ENCODE measurements at regions not wholly inside any gene's neighbourhood (a gene's known extent, or its start where the extent isn't known, plus 50 kb on each side); places are given as distances from the start of the nearest gene placed in this dataset.

DNA sequence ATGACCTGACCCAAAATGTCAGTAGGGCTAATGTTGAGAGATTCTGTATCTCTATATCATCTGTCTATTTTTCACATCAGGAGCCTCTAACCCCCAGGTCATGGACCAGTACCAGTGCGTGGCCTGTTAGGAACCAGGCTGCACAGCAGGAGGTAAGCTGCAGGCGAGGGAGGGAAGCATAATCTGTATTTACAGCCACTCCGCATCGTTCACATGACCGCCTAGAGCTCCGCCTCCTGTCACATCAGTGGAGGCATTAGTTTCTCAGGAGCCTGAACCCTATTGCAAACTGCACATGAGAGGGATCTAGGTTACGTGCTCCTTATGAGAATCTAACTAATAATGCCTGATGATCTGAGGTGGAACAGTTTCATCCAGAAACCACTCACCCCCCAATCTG is 180.6 kb downstream of the RDH14 start:
- H4K5ac ChIP-seq (ENCODE audit: insufficient read length, low read depth, low read length), result no peak overlapping the region
- H2BK12ac ChIP-seq (ENCODE audit: low read depth, low read length), result no peak overlapping the region
- FAIRE-seq (no peak), DNase-seq (ENCODE audit: low read depth in 1 of 2, low spot score in 2 of 2) (no peak)
- no peak overlapping the region for H3K4ac ChIP-seq (replicated peaks; ENCODE audit: insufficient read length, low read depth, low read length)
- no peaks in the 10 kb centered on the region for H3K23me2 ChIP-seq (ENCODE audit: low read depth, low read length)
- no peak overlapping the region for H4K8ac ChIP-seq (ENCODE audit: extremely low read depth, insufficient read depth, low read length)
- H3K4me2 ChIP-seq (ENCODE audit: insufficient read depth in 1 of 2, low read depth in 2 of 2, low read length in 2 of 2), result no peak overlapping the region
- H3K56ac ChIP-seq (replicated peaks; ENCODE audit: insufficient read length, low read depth, low read length), result no peak overlapping the region
- no peaks in the 10 kb centered on the region for H3K27me3 ChIP-seq (replicated peaks in 1 of 4; ENCODE audit: control insufficient read depth in 3 of 4, extremely low read depth in 1 of 4, insufficient read depth in 3 of 4, low read length in 3 of 4)
- no peak overlapping the region for H2BK15ac ChIP-seq (ENCODE audit: low read length)
- ChIA-PET CTCF (ENCODE audit: partially characterized antibody) (interaction anchor here (0.6 to 3.6 kb wide), 11 partner anchors 8 to 529 kb away, joined by 3 to 29 read pairs (median 4); no protein-coding TSS in a partner anchor), POLR2A (ENCODE audit: partially characterized antibody) (no interaction called here)
- no peaks in the 10 kb centered on the region for H3K4me1 ChIP-seq (replicated peaks in 1 of 4; ENCODE audit: control insufficient read depth in 3 of 4, insufficient read depth in 4 of 4, low read length in 3 of 4)
- H3K23ac ChIP-seq (ENCODE audit: insufficient read length), result no peak overlapping the region
- no peaks in the 10 kb centered on the region for H4K20me1 ChIP-seq (replicated peaks in 1 of 2; ENCODE audit: control insufficient read depth in 1 of 2, insufficient read depth in 2 of 2, low read length in 2 of 2)
- no peak overlapping the region for H3K27ac ChIP-seq (ENCODE audit: low read depth, low read length)
- H2AFZ ChIP-seq (ENCODE audit: low read length), result no peak overlapping the region
- no peak overlapping the region for H2BK20ac ChIP-seq (ENCODE audit: low read length)
- H3K9me3 ChIP-seq (ENCODE audit: insufficient read depth in 2 of 2, low read depth in 1 of 2, low read length in 1 of 2), result no peaks in the 10 kb centered on the region
- whole genome bisulfite sequencing, 2 experiments (ENCODE audit: extremely low coverage in 1 of 2, insufficient coverage in 1 of 2, insufficient read length in 1 of 2, insufficient replicate concordance in 2 of 2, low coverage in 1 of 2, low lambda C conversion rate in 2 of 2, missing lambda C conversion rate in 1 of 2), result 83% methylated on average over 7 of the region's 7 CpGs; no CpG with 5 or more reads in 1 of the 2 experiments
- H3K9ac ChIP-seq (replicated peaks in 1 of 4; ENCODE audit: extremely low read depth in 1 of 4, low read depth in 3 of 4, low read length in 3 of 4), result no peak overlapping the region
- no peak overlapping the region for H2BK5ac ChIP-seq (ENCODE audit: low read depth, low read length)
- no peaks in the 10 kb centered on the region for H3K36me3 ChIP-seq (ENCODE audit: control insufficient read depth in 2 of 4, insufficient read depth in 4 of 4, low read length in 3 of 4)
- H4K91ac ChIP-seq (replicated peaks; ENCODE audit: insufficient read length, low read length), result no peak overlapping the region
- no peak overlapping the region for H2AK5ac ChIP-seq (ENCODE audit: low read depth, low read length)
- H3K79me1 ChIP-seq (ENCODE audit: low read depth, low read length), result no peaks in the 10 kb centered on the region
- no peak overlapping the region for H3K14ac ChIP-seq (ENCODE audit: insufficient read length)
- H3K79me2 ChIP-seq (ENCODE audit: control insufficient read depth in 1 of 2, insufficient read depth in 2 of 2, low read length in 2 of 2), result no peaks in the 10 kb centered on the region
- no peak overlapping the region for H3K4me3 ChIP-seq (ENCODE audit: extremely low read depth in 1 of 4, insufficient read depth in 2 of 4, low read depth in 3 of 4, low read length in 4 of 4)
- H3K18ac ChIP-seq (ENCODE audit: extremely low read depth, low read length), result no peak overlapping the region
- H2BK120ac ChIP-seq (replicated peaks; ENCODE audit: low read depth, low read length), result no peak overlapping the region
- TF ChIP-seq, protein P1, sequence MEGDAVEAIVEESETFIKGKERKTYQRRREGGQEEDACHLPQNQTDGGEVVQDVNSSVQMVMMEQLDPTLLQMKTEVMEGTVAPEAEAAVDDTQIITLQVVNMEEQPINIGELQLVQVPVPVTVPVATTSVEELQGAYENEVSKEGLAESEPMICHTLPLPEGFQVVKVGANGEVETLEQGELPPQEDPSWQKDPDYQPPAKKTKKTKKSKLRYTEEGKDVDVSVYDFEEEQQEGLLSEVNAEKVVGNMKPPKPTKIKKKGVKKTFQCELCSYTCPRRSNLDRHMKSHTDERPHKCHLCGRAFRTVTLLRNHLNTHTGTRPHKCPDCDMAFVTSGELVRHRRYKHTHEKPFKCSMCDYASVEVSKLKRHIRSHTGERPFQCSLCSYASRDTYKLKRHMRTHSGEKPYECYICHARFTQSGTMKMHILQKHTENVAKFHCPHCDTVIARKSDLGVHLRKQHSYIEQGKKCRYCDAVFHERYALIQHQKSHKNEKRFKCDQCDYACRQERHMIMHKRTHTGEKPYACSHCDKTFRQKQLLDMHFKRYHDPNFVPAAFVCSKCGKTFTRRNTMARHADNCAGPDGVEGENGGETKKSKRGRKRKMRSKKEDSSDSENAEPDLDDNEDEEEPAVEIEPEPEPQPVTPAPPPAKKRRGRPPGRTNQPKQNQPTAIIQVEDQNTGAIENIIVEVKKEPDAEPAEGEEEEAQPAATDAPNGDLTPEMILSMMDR (IDR thresholded peaks at IDR 0.05; ENCODE audit: control extremely low read depth in 1 of 3, insufficient read depth in 1 of 3, low read depth in 1 of 3, low read length in 3 of 3), result no peak
- no peak for TF ChIP-seq BCL11A (IDR thresholded peaks at IDR 0.05; ENCODE audit: low read depth in 2 of 2, low read length in 2 of 2)
- TF ChIP-seq EP300 (IDR thresholded peaks at IDR 0.05; ENCODE audit: borderline replicate concordance in 1 of 2, low read depth in 2 of 2, low read length in 2 of 2), result no peak
- TF ChIP-seq TBP (IDR thresholded peaks at IDR 0.05; ENCODE audit: low read depth, low read length), result no peak
- no peak for TF ChIP-seq NANOG (IDR thresholded peaks at IDR 0.05; ENCODE audit: insufficient read depth, low read depth, low read length, poor library complexity, severe bottlenecking)
- TF ChIP-seq CHD1 (IDR thresholded peaks at IDR 0.05; ENCODE audit: low read depth, low read length), result no peak
- no peak for TF ChIP-seq HDAC6 (IDR thresholded peaks at IDR 0.05; ENCODE audit: low read depth, low read length)
- no peak for TF ChIP-seq NRF1 (IDR thresholded peaks at IDR 0.05; ENCODE audit: low read depth, low read length)
- no peak for TF ChIP-seq CBX5 (IDR thresholded peaks at IDR 0.05; ENCODE audit: low read depth, low read length)
- TF ChIP-seq SIRT6 (IDR thresholded peaks at IDR 0.05; ENCODE audit: low read length), result no peak
- no peak for TF ChIP-seq GABPA (IDR thresholded peaks at IDR 0.05; ENCODE audit: borderline replicate concordance, insufficient read depth, low read length)
- TF ChIP-seq, protein P2, sequence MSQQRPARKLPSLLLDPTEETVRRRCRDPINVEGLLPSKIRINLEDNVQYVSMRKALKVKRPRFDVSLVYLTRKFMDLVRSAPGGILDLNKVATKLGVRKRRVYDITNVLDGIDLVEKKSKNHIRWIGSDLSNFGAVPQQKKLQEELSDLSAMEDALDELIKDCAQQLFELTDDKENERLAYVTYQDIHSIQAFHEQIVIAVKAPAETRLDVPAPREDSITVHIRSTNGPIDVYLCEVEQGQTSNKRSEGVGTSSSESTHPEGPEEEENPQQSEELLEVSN (IDR thresholded peaks at IDR 0.05), result no peak
